A549 (cell line): ENCODE measurements at regions not wholly inside any gene's neighbourhood (a gene's known extent, or its start where the extent isn't known, plus 50 kb on each side); places are given as distances from the start of the nearest gene placed in this dataset.

ENCODE experiments used
- TF ChIP-seq, protein P1 (sequence below): fragments of 450-650 bp; IDR thresholded peaks from 2 replicates; pipeline ENCODE4 v1.6.1; 2014; ENCODE audit warnings: antibody characterized with exemption
- TF ChIP-seq, protein P2 (sequence below): fragments of >200 bp; sonication (Bioruptor Twin); formaldehyde crosslinking; IDR thresholded peaks from 3 replicates; pipeline ENCODE4 v1.5.1; 2016

DNA sequence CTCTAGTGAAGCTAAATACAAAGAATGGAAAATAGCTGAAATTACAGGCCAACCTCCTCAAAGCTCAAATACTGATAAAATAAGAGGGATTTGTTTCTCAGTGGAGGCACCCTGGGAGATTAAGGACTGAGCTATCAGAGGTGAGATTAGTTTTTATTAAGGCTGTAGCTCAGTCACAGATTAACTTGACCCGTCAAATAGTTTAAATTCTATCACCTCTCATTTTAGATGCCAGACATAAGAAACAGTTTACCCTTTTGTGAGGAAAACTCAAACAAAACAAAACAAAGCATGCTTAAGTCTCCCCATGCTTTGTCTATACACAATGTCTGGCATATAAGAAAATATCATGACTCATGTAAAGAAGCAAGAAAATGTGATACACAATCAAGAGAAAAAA, 208.3 kb upstream of the PMFBP1 start:
- TF ChIP-seq, protein P1, sequence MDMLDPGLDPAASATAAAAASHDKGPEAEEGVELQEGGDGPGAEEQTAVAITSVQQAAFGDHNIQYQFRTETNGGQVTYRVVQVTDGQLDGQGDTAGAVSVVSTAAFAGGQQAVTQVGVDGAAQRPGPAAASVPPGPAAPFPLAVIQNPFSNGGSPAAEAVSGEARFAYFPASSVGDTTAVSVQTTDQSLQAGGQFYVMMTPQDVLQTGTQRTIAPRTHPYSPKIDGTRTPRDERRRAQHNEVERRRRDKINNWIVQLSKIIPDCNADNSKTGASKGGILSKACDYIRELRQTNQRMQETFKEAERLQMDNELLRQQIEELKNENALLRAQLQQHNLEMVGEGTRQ, result no peak
- TF ChIP-seq, protein P2, sequence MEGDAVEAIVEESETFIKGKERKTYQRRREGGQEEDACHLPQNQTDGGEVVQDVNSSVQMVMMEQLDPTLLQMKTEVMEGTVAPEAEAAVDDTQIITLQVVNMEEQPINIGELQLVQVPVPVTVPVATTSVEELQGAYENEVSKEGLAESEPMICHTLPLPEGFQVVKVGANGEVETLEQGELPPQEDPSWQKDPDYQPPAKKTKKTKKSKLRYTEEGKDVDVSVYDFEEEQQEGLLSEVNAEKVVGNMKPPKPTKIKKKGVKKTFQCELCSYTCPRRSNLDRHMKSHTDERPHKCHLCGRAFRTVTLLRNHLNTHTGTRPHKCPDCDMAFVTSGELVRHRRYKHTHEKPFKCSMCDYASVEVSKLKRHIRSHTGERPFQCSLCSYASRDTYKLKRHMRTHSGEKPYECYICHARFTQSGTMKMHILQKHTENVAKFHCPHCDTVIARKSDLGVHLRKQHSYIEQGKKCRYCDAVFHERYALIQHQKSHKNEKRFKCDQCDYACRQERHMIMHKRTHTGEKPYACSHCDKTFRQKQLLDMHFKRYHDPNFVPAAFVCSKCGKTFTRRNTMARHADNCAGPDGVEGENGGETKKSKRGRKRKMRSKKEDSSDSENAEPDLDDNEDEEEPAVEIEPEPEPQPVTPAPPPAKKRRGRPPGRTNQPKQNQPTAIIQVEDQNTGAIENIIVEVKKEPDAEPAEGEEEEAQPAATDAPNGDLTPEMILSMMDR, result no peak
